ENCODE measurements at regions not wholly inside any gene's neighbourhood (a gene's known extent, or its start where the extent isn't known, plus 50 kb on each side); places are given as distances from the start of the nearest gene placed in this dataset.

DNA sequence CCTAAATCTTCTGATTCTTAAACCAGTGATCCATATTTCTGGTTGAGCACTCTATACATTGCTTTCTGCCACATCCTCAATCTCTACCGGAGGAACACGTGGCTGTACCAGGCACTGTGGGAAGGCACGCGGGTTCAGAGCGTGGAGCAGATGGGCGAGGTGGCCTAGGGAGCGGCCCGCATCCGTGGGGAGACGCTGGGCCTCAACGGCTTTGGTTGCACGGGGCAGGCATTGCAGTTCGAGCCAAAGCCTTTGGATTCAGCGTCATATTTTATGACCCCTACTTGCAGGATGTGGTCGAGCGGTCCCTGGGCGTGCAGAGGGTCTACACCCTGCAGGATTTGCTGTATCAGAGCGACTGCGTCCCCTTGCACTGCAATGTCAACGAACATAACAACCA, 197.2 kb upstream of the RGMB start:
- no peaks in the 10 kb centered on the region for H3K4me1 Mint-ChIP-seq (ENCODE audit: insufficient read depth, unreplicated experiment)
- no TSS peak for BruUV-seq (replicated peaks)
- intact Hi-C loops (cut with micrococcal nuclease) = no loop called here
- no peaks in the 10 kb centered on the region for H3K9me3 Mint-ChIP-seq (ENCODE audit: unreplicated experiment)
- no peak for DNase-seq (ENCODE audit: unreplicated experiment)
- H3K4me3 Mint-ChIP-seq (ENCODE audit: unreplicated experiment) = no peak overlapping the region
- CTCF ChIA-PET = no interaction called here
- no peaks in the 10 kb centered on the region for H3K36me3 Mint-ChIP-seq (ENCODE audit: insufficient read depth, unreplicated experiment)
- H3K27ac Mint-ChIP-seq (ENCODE audit: low read depth, unreplicated experiment) = no peak overlapping the region
- TF ChIP-seq, protein P1, sequence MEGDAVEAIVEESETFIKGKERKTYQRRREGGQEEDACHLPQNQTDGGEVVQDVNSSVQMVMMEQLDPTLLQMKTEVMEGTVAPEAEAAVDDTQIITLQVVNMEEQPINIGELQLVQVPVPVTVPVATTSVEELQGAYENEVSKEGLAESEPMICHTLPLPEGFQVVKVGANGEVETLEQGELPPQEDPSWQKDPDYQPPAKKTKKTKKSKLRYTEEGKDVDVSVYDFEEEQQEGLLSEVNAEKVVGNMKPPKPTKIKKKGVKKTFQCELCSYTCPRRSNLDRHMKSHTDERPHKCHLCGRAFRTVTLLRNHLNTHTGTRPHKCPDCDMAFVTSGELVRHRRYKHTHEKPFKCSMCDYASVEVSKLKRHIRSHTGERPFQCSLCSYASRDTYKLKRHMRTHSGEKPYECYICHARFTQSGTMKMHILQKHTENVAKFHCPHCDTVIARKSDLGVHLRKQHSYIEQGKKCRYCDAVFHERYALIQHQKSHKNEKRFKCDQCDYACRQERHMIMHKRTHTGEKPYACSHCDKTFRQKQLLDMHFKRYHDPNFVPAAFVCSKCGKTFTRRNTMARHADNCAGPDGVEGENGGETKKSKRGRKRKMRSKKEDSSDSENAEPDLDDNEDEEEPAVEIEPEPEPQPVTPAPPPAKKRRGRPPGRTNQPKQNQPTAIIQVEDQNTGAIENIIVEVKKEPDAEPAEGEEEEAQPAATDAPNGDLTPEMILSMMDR (IDR thresholded peaks at IDR 0.05; ENCODE audit: unreplicated experiment) = no peak
- POLR2A ChIA-PET = no interaction called here
- H3K27me3 Mint-ChIP-seq (ENCODE audit: insufficient read depth, unreplicated experiment) = no peaks in the 10 kb centered on the region

GRCh38 chr5:98578438-98578837, 195.0 kb upstream of the RGMB start:
- Mint-ChIP-seq H3K27me3 (ENCODE audit: insufficient read depth, unreplicated experiment) (no peaks in the 10 kb centered on the region), H3K4me1 (ENCODE audit: insufficient read depth, unreplicated experiment) (no peaks in the 10 kb centered on the region), H3K4me3 (ENCODE audit: unreplicated experiment) (no peak overlapping the region), H3K36me3 (ENCODE audit: insufficient read depth, unreplicated experiment) (no peaks in the 10 kb centered on the region), H3K9me3 (ENCODE audit: unreplicated experiment) (no peaks in the 10 kb centered on the region), H3K27ac (ENCODE audit: low read depth, unreplicated experiment) (no peak overlapping the region)
- intact Hi-C loops (cut with micrococcal nuclease) = no loop called here
- no TSS peak for BruUV-seq (replicated peaks)
- TF ChIP-seq, protein P1 (IDR thresholded peaks at IDR 0.05; ENCODE audit: unreplicated experiment) = no peak
- no peak for DNase-seq (ENCODE audit: unreplicated experiment)
- CTCF ChIA-PET = no interaction called here
- POLR2A ChIA-PET = interaction anchor here (0.8 kb wide), 1 partner anchor 8 kb away, joined by 3 read pairs; no protein-coding TSS in a partner anchor

DNA sequence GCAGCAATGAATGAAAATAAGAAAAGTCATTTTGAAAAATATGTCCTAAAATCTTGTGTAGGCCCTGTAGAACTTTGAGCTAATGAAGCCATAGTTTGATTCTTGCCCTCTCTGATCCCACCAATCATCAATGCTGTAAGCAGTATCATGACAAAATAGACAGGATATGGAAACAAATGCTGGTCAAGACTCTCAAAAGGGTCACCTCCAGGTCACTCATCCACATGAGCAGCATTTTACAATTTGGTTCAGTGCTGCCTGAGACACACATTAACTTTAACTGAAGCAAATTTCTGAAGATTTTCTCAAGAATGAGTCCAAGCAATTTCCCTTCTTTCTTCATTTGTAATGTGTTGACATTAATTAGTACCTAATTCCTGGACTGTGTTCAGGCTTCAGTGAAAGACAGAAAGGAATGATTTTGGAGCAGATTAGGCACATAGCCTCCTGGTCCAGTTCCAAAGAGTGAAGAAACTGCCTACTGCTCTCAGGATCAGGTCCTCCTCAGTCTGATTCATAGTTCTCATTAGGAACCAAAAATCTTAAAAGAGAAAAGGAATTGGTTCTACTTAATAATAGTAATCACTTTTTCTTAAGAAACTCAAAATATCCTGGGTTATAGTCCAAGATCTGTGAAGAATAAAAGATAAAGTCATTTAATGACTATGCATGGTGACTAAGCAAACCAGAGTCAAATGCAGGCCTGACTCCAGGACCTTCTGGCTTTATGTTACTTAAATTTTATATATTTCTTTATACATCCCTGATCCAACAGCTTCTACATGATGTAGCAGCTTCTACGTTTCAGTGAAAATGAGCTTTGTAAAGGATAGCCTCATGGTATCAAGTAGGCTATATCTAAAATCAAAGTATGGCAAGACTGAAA, 192.1 kb upstream of the RGMB start:
- peak; percentile 22 for DNase-seq (ENCODE audit: unreplicated experiment)
- Mint-ChIP-seq H3K4me3 (ENCODE audit: unreplicated experiment) (no peak overlapping the region), H3K36me3 (ENCODE audit: insufficient read depth, unreplicated experiment) (no peaks in the 10 kb centered on the region), H3K9me3 (ENCODE audit: unreplicated experiment) (no peaks in the 10 kb centered on the region), H3K4me1 (ENCODE audit: insufficient read depth, unreplicated experiment) (no peaks in the 10 kb centered on the region), H3K27me3 (ENCODE audit: insufficient read depth, unreplicated experiment) (no peaks in the 10 kb centered on the region), H3K27ac (ENCODE audit: low read depth, unreplicated experiment) (no peak overlapping the region)
- CTCF ChIA-PET = interaction anchor here (0.6 to 0.7 kb wide), 3 partner anchors 25 to 188 kb away, joined by 4 read pairs; no protein-coding TSS in a partner anchor
- intact Hi-C loops (cut with micrococcal nuclease) = no loop called here
- TF ChIP-seq, protein P1 (IDR thresholded peaks at IDR 0.05; ENCODE audit: unreplicated experiment) = no peak
- POLR2A ChIA-PET = no interaction called here
- BruUV-seq (replicated peaks) = no TSS peak

GRCh38 chr5:98583586-98583985, 189.9 kb upstream of the RGMB start:
- Mint-ChIP-seq H3K27me3 (ENCODE audit: insufficient read depth, unreplicated experiment) (no peaks in the 10 kb centered on the region), H3K36me3 (ENCODE audit: insufficient read depth, unreplicated experiment) (no peaks in the 10 kb centered on the region)

More at GRCh38 chr5:98583586-98583985, 189.9 kb upstream of the RGMB start:
- ChIA-PET POLR2A (no interaction called here), CTCF (interaction anchor here (1.1 kb wide), 1 partner anchor 185 kb away, joined by 3 read pairs; no protein-coding TSS in a partner anchor)
- TF ChIP-seq, protein P1 (IDR thresholded peaks at IDR 0.05; ENCODE audit: unreplicated experiment) = no peak
- Mint-ChIP-seq H3K4me3 (ENCODE audit: unreplicated experiment) (no peak overlapping the region), H3K9me3 (ENCODE audit: unreplicated experiment) (no peaks in the 10 kb centered on the region), H3K4me1 (ENCODE audit: insufficient read depth, unreplicated experiment) (no peaks in the 10 kb centered on the region), H3K27ac (ENCODE audit: low read depth, unreplicated experiment) (no peak overlapping the region)
- BruUV-seq (replicated peaks) = no TSS peak
- no peak for DNase-seq (ENCODE audit: unreplicated experiment)
- intact Hi-C loops (cut with micrococcal nuclease) = no loop called here
